ENCODE measurements at regions not wholly inside any gene's neighbourhood (a gene's known extent, or its start where the extent isn't known, plus 50 kb on each side); places are given as distances from the start of the nearest gene placed in this dataset.

GRCh38 chr6:83767033-83767432 lies 58.1 kb upstream of the SNAP91 start:
- Histone ChIP-seq H4K20me1 (ENCODE audit: control insufficient read depth, insufficient read depth) (no peaks in the 10 kb centered on the region), H2AFZ (ENCODE audit: control insufficient read depth, low read depth, low read length) (no peak overlapping the region), H3K4me2 (ENCODE audit: control insufficient read depth, insufficient read depth) (no peak overlapping the region), H3K27ac (ENCODE audit: control insufficient read depth, insufficient read depth) (no peak overlapping the region), H3K79me2 (ENCODE audit: control insufficient read depth, insufficient read depth, low read length) (no peaks in the 10 kb centered on the region), H3K9me3 (replicated peaks; ENCODE audit: control insufficient read depth, insufficient read depth, low read length) (no peaks in the 10 kb centered on the region; the same call in 2 of the 3 replicates), H3K4me3 (no peak overlapping the region), H3K36me3 (ENCODE audit: control insufficient read depth in 2 of 2, insufficient read depth in 2 of 2, low read length in 1 of 2) (no peaks in the 10 kb centered on the region), H3K9ac (ENCODE audit: control insufficient read depth, insufficient read depth, low read length) (no peak overlapping the region), H3K4me1 (ENCODE audit: control insufficient read depth, insufficient read depth, low read length) (no peaks in the 10 kb centered on the region; the same call in 1 of the 2 replicates), H3K27me3 (replicated peaks in 1 of 2; ENCODE audit: control insufficient read depth in 2 of 2, insufficient read depth in 2 of 2, low read length in 1 of 2) (no peaks in the 10 kb centered on the region)
- ChIA-PET CTCF (interaction anchor here (1.0 kb wide), 1 partner anchor 152 kb away, joined by 3 read pairs; no protein-coding TSS in a partner anchor), SMC1A (ENCODE audit: uncharacterized antibody, unreplicated experiment) (interaction anchor here (1.0 to 1.3 kb wide), 4 partner anchors 9 to 80 kb away, joined by 3 to 6 read pairs (median 4); no protein-coding TSS in a partner anchor), RAD21 (ENCODE audit: unreplicated experiment) (no interaction called here), POLR2A (no interaction called here)
- in situ Hi-C loops (cut with MboI): no loop called here
- DNase-seq (ENCODE audit: low read depth, low spot score): no peak
- BruUV-seq (replicated peaks): no TSS peak
- FAIRE-seq: no peak
- no peak for TF ChIP-seq TBL1XR1 (IDR thresholded peaks at IDR 0.05; ENCODE audit: low read depth, low read length)
- peak; percentile 39; the same call in 1 of the 2 replicates for TF ChIP-seq MTA2 (IDR thresholded peaks at IDR 0.05; ENCODE audit: low read depth)
- peak; percentile 58 to 72; a peak in 3 of 4 replicates for TF ChIP-seq IKZF2 (IDR thresholded peaks at IDR 0.05)
- no peak for TF ChIP-seq KDM1A (IDR thresholded peaks at IDR 0.05; ENCODE audit: borderline replicate concordance)
- peak in 1 of 2 experiments; percentile 41; a peak in 1 of 4 replicates for TF ChIP-seq EP300 (IDR thresholded peaks at IDR 0.05; ENCODE audit: borderline replicate concordance in 1 of 2, control insufficient read depth in 1 of 2, low read depth in 2 of 2, low read length in 2 of 2)
- no peak for TF ChIP-seq SUPT20H (IDR thresholded peaks at IDR 0.05; ENCODE audit: borderline replicate concordance, control insufficient read depth, low read depth, low read length)
- TF ChIP-seq IKZF1 (conservative IDR thresholded peaks at IDR 0.05): peak; percentile 72
- TF ChIP-seq ETV6 (conservative IDR thresholded peaks at IDR 0.05 in 1 of 2, IDR thresholded peaks at IDR 0.05 in 1 of 2; ENCODE audit: borderline replicate concordance in 1 of 2, low read depth in 1 of 2): peak in 1 of 2 experiments; percentile 22; a peak in 1 of 4 replicates
- TF ChIP-seq RB1 (IDR thresholded peaks at IDR 0.05; ENCODE audit: borderline replicate concordance): no peak
- peak; percentile 38; the same call in 1 of the 2 replicates for TF ChIP-seq RUNX3 (IDR thresholded peaks at IDR 0.05; ENCODE audit: low read length)
- TF ChIP-seq EED (IDR thresholded peaks at IDR 0.05; ENCODE audit: low read depth): peak; percentile 72
- peak; percentile 82 for TF ChIP-seq SPI1 (IDR thresholded peaks at IDR 0.05; ENCODE audit: borderline replicate concordance, insufficient read depth, low read depth, low read length)
- peak; percentile 61 for ATAC-seq
- intact Hi-C loops (cut with micrococcal nuclease; ENCODE audit: unreplicated experiment): no loop called here
- 37% methylated on average over 4 of the region's 4 CpGs for WGBS (ENCODE audit: insufficient coverage, insufficient replicate concordance, low lambda C conversion rate, missing lambda C conversion rate)

Data from GM12878 (cell line).